Prostate gland (tissue), 2 donors: ENCODE measurements at regions not wholly inside any gene's neighbourhood (a gene's known extent, or its start where the extent isn't known, plus 50 kb on each side); places are given as distances from the start of the nearest gene placed in this dataset.

ENCODE experiments used
- DNase-seq: peaks from one replicate; pipeline ENCODE4 v3.0.0-alpha.2; 2019; ENCODE audit warnings: low spot score
- H3K27ac ChIP-seq, 2 donors: fragments of 200-600 bp; sonication (generic); 2 replicates each; pipeline ENCODE4 v1.5.1; 2017 to 2019
- H3K27me3 ChIP-seq: fragments of 200-600 bp; sonication (generic); replicated peaks from 2 replicates; pipeline ENCODE4 v1.5.1; 2019; ENCODE audit not compliant: insufficient read depth
- H3K36me3 ChIP-seq, 2 donors: fragments of 200-600 bp; sonication (generic); 1 replicate in 1 of 2; 2 replicates in 1 of 2; pipeline versions ENCODE4 v1.5.1 to v1.8.1; 2017 to 2019
- H3K4me1 ChIP-seq: fragments of 200-600 bp; sonication (generic); replicated peaks from 2 replicates; pipeline ENCODE4 v1.5.1; 2019
- H3K4me3 ChIP-seq, 2 donors: fragments of 200-600 bp; sonication (generic); 2 replicates each; pipeline ENCODE4 v1.5.1; 2017 to 2019
- H3K9me3 ChIP-seq: fragments of 200-600 bp; sonication (generic); 2 replicates; pipeline ENCODE4 v1.5.1; 2017
- CTCF ChIP-seq, 4 experiments: fragments of 200-600 bp in 2 of 4; fragments of 450-650 bp in 2 of 4; sonication (generic) in 2 of 4; IDR thresholded peaks; 1 replicate in 3 of 4; 2 replicates in 1 of 4; pipeline ENCODE4 v1.5.1; 2016 to 2019; ENCODE audit warnings: antibody characterized with exemption in 4 of 4, mild to moderate bottlenecking in 2 of 4, moderate library complexity in 2 of 4
- POLR2A ChIP-seq: fragments of 450-650 bp; IDR thresholded peaks from one replicate; pipeline ENCODE4 v1.6.1; 2016; ENCODE audit warnings: antibody characterized with exemption, mild to moderate bottlenecking
- POLR2AphosphoS5 ChIP-seq: sonication (generic); formaldehyde crosslinking; IDR thresholded peaks from one replicate; pipeline ENCODE4 v1.6.1; 2017; ENCODE audit warnings: antibody characterized with exemption
- WGBS: methylation state at CpG from one replicate; pipeline ENCODE4 v1.1.5; 2018; 5-methylcytosine and 5-hydroxymethylcytosine counted together
- intact Hi-C: fragments of 100-400 bp; cut with DNase I; formaldehyde crosslinking; loops from one replicate; pipeline ENCODE4 v1.14.2; 2022

- H3K36me3 ChIP-seq: no peaks in the 10 kb centered on the region
- peaks cover 1% of the 10 kb centered on the region for H3K27me3 ChIP-seq
- no peaks in the 10 kb centered on the region for H3K9me3 ChIP-seq
- H3K4me1 ChIP-seq: no peaks in the 10 kb centered on the region
- no peak overlapping the region for H3K27ac ChIP-seq
- H3K4me3 ChIP-seq: no peak overlapping the region
- intact Hi-C loops: no loop called here
- TF ChIP-seq POLR2A: no peak
- no peak for TF ChIP-seq CTCF (IDR thresholded peaks at IDR 0.05)
- TF ChIP-seq POLR2AphosphoS5: no peak
- DNase-seq: no peak
Observed at GRCh38 chr18:27838225-27838624, 338.7 kb downstream of the CDH2 start.

- Histone ChIP-seq H3K36me3 (no peaks in the 10 kb centered on the region), H3K9me3 (no peaks in the 10 kb centered on the region), H3K27me3 (no peaks in the 10 kb centered on the region), H3K4me1 (no peaks in the 10 kb centered on the region), H3K27ac (no peak overlapping the region), H3K4me3 (no peak overlapping the region)
- intact Hi-C loops: no loop called here
- WGBS: 75% methylated on average over 2 of the region's 2 CpGs
- no peak for TF ChIP-seq POLR2A
- no peak for TF ChIP-seq POLR2AphosphoS5
- TF ChIP-seq CTCF (IDR thresholded peaks at IDR 0.05): no peak
- no peak for DNase-seq
Observed at GRCh38 chr18:27826101-27826500, 350.8 kb downstream of the CDH2 start.

- no peak for DNase-seq
- Histone ChIP-seq H3K9me3 (no peaks in the 10 kb centered on the region), H3K4me3 (no peak overlapping the region), H3K4me1 (no peaks in the 10 kb centered on the region), H3K27me3 (no peaks in the 10 kb centered on the region), H3K36me3 (no peaks in the 10 kb centered on the region), H3K27ac (no peak overlapping the region)
- intact Hi-C loops: no loop called here
- TF ChIP-seq POLR2AphosphoS5 (no peak), CTCF (IDR thresholded peaks at IDR 0.05) (no peak), POLR2A (no peak)
- 84% methylated on average over 2 of the region's 2 CpGs for WGBS
Observed at GRCh38 chr18:27825689-27826088, 351.2 kb downstream of the CDH2 start.

- no peak for TF ChIP-seq CTCF (IDR thresholded peaks at IDR 0.05)
- TF ChIP-seq POLR2AphosphoS5: no peak
- TF ChIP-seq POLR2A: no peak
- Histone ChIP-seq H3K4me1 (no peaks in the 10 kb centered on the region), H3K36me3 (no peaks in the 10 kb centered on the region), H3K4me3 (no peak overlapping the region), H3K9me3 (no peaks in the 10 kb centered on the region), H3K27ac (no peak overlapping the region), H3K27me3 (no peaks in the 10 kb centered on the region)
- WGBS: 70% methylated on average over 5 of the region's 5 CpGs
- no peak for DNase-seq
- intact Hi-C loops: no loop called here
Observed at GRCh38 chr18:27824841-27825681, 351.9 kb downstream of the CDH2 start.

GRCh38 chr18:27824275-27824674 lies 352.7 kb downstream of the CDH2 start:
- no peak overlapping the region for H3K27ac ChIP-seq
- H3K36me3 ChIP-seq: no peaks in the 10 kb centered on the region
- WGBS: 89% methylated on average over 4 of the region's 4 CpGs
- no peak overlapping the region for H3K4me3 ChIP-seq
- no peaks in the 10 kb centered on the region for H3K9me3 ChIP-seq
- no peak for DNase-seq
- intact Hi-C loops: no loop called here
- TF ChIP-seq CTCF (IDR thresholded peaks at IDR 0.05) (no peak), POLR2A (no peak), POLR2AphosphoS5 (no peak)
- no peaks in the 10 kb centered on the region for H3K4me1 ChIP-seq
- no peaks in the 10 kb centered on the region for H3K27me3 ChIP-seq
